ENCODE measurements at regions not wholly inside any gene's neighbourhood (a gene's known extent, or its start where the extent isn't known, plus 50 kb on each side); places are given as distances from the start of the nearest gene placed in this dataset.

DNA sequence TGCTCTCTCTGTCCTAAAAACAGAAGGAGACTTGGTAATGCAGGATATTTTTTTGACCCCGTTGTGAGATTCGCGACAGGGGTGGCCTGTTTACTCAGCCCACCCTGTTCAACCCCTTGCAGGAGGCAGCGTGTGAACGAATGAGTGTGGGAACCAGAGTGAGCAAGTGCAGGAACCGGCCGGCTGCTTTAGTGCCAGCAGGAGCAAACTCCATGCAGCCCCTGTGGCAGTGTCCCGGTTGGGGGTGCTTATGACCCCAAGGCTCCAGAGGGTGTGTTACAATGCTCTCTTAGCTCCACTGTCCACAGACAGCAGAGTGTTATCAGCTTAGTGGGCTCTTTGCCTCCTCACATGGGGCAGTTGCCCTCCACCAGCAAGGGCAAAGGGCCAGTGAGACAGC is 225.2 kb downstream of the ETNK1 start:
- DNase-seq (ENCODE audit: extremely low read depth, low read depth): no peak
- TF ChIP-seq, protein P1, sequence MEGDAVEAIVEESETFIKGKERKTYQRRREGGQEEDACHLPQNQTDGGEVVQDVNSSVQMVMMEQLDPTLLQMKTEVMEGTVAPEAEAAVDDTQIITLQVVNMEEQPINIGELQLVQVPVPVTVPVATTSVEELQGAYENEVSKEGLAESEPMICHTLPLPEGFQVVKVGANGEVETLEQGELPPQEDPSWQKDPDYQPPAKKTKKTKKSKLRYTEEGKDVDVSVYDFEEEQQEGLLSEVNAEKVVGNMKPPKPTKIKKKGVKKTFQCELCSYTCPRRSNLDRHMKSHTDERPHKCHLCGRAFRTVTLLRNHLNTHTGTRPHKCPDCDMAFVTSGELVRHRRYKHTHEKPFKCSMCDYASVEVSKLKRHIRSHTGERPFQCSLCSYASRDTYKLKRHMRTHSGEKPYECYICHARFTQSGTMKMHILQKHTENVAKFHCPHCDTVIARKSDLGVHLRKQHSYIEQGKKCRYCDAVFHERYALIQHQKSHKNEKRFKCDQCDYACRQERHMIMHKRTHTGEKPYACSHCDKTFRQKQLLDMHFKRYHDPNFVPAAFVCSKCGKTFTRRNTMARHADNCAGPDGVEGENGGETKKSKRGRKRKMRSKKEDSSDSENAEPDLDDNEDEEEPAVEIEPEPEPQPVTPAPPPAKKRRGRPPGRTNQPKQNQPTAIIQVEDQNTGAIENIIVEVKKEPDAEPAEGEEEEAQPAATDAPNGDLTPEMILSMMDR (IDR thresholded peaks at IDR 0.05; ENCODE audit: low read depth, low read length): no peak

DNA sequence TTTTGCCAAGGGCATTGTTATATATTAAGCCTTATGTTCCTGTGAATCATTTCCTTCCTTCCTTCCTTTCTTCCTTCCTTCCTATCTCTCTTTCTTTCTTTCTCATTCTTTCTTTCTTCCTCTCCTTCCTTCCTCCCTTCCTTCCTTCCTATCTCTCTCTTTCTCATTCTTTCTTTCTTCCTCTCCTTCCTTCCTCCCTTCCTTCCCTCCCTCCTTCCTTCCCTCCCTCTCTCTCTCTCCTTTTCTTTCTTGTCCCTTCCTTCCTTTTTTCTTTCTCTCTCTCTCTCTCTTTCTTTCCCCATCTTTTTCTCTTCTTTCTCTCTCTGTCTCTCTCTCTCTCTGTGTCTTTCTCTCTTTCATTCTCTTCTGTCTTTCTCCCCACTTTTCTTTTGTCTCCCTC is 226.6 kb downstream of the ETNK1 start:
- DNase-seq (ENCODE audit: extremely low read depth, low read depth): no peak
- TF ChIP-seq, protein P1 (IDR thresholded peaks at IDR 0.05; ENCODE audit: low read depth, low read length): no peak

DNA sequence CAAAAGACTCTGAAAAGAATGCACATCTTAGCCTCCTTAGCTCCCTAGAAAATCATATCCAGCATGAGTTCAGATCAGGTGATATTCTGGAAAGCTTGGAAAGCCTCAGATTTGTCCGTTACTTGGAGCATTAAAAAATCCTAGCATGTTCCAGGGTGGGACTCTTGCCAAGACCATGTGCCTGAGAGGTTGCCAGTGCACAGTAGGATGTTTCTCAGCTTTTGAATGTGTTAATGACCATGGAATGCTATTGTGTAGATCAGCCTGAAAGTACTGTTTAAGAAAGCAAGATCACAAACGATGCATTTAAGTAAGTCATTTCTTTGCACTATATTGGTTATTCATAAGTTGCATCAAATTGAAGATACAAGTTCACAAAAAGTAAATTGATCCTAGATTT is 230.5 kb downstream of the ETNK1 start:
- TF ChIP-seq, protein P1 (IDR thresholded peaks at IDR 0.05; ENCODE audit: low read depth, low read length): no peak
- DNase-seq (ENCODE audit: extremely low read depth, low read depth): no peak

DNA sequence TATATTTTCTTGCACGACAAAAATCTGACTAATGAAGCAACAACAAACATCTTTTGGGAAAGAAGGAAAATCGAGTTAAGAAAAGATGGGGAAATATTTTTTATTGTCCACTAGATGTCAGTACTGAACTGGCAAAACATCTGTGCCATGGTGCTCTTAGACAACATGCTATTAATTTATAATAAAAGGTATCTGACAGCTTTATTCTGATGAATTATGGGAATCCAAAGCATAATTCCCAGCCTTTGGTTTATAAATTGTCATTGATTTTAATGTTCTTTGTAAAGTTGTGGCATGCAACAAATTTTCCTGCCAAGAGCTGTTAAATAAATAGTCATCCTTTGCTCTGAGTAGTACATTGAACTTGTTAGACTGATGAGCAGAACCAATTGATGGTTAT is 231.2 kb downstream of the ETNK1 start:
- DNase-seq (ENCODE audit: extremely low read depth, low read depth): no peak

DNA sequence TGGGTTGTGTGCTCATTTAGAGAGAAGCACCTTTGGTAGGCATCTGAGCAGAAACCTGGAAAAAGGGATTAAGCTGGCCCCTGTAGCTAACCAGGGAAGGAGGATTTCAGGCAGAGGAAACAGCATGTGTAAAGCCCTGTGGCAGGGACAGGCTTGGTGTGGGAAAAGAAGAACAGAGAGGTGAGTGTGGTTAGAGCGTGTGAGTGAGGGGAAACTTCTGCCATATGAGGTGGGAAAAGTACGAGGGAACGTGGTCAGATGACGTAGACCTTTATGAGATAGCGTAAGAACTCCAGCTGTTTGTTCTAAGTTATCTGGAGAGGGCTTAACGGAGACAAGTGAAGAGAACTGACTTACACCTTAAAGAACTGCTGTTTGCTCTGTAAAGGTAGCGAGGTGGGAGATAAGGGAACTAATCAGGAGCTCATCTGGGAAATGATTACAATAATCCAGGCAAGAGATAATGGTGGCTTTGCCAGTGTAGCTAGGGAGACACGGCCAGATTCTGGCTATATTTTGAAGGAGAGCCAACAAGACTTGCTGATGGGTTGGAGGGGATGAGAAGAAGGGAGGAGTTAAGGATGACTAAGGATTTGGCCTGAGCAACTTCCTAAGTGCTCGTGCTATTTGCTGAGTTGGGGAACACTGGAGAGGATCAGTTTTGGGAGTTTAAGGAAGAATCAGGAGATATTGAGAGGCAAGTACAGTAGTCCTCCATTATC is 234.0 kb downstream of the ETNK1 start:
- TF ChIP-seq, protein P1 (IDR thresholded peaks at IDR 0.05; ENCODE audit: low read depth, low read length): no peak
- no peak for DNase-seq (ENCODE audit: extremely low read depth, low read depth)

More for the DNA sequence above, 231.2 kb downstream of the ETNK1 start:
- TF ChIP-seq, protein P1 (IDR thresholded peaks at IDR 0.05; ENCODE audit: low read depth, low read length): peak; percentile 51

DNA sequence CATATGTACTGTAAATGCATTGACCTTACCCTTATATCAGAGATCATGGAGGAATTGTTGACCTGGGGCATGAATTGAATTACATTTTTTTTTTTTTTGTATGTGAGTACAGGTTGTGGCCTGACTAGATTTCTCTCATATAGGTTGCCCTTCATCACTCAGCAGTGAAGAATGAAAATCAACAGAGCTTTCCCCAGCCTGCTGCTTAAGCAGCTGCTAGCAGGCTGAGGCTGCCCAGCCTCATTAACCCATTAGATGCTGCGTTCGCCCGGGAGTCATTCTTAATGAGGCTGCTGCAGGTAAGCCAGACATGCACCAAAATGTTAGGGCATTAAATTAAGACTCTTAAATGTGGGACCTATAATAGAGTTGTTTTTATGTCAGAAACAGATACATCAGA is 236.0 kb downstream of the ETNK1 start:
- no peak for DNase-seq (ENCODE audit: extremely low read depth, low read depth)
- TF ChIP-seq, protein P1 (IDR thresholded peaks at IDR 0.05; ENCODE audit: low read depth, low read length): no peak

DNA sequence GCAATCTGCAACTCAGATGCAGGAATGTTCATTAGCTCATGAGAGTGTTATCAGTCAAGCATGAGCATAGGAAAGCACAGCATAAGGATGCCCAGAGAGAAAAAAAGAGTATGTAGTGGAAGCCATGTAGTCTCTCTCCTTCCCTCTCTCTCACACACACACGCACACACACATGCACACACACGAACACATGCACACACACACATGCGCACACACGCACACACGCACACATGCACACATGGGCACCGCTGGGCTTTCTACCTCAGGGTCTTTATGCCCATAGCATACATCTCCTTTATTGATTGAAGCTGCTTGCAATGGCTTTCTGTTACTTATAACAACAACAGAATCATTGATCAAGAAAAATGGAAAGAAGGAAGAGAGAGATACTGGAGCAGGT is 240.9 kb downstream of the ETNK1 start:
- TF ChIP-seq, protein P1 (IDR thresholded peaks at IDR 0.05; ENCODE audit: low read depth, low read length): no peak

More for the DNA sequence above, 240.9 kb downstream of the ETNK1 start:
- DNase-seq (ENCODE audit: extremely low read depth, low read depth): no peak

Data from AG09319 (cell line).